Gastroesophageal sphincter (tissue), 4 donors: ENCODE measurements at regions not wholly inside any gene's neighbourhood (a gene's known extent, or its start where the extent isn't known, plus 50 kb on each side); places are given as distances from the start of the nearest gene placed in this dataset.
"Not testable (repeated sequence)": the region's sequence is repeated elsewhere in the genome, so short reads cannot be mapped to it uniquely, and the experiment has no call there.

Source experiments
- ATAC-seq: fragments of 150-250 bp; one replicate; pipeline ENCODE4 v1.9.1; 2016; ENCODE audit warnings: mild to moderate bottlenecking, moderate library complexity
- H3K27ac ChIP-seq, 4 donors: fragments of 200-600 bp; sonication (generic) in 3 of 4; 1 replicate in 3 of 4; 2 replicates in 1 of 4; pipeline ENCODE4 v1.5.1; 2016 to 2019
- H3K27me3 ChIP-seq: fragments of 200-600 bp; sonication (generic); one replicate; pipeline ENCODE4 v1.5.1; 2019
- H3K36me3 ChIP-seq, 2 donors: fragments of 200-600 bp; sonication (generic); one replicate each; pipeline ENCODE4 v1.5.1; 2019; ENCODE audit warnings: control low read depth in 1 of 2
- H3K4me1 ChIP-seq, 3 donors: fragments of 200-600 bp; sonication (generic); 1 replicate in 2 of 3; 2 replicates in 1 of 3; pipeline ENCODE4 v1.5.1; 2016 to 2019; ENCODE audit warnings: control low read depth in 2 of 3
- H3K4me3 ChIP-seq, 2 donors: fragments of 200-600 bp; sonication (generic); one replicate each; pipeline ENCODE4 v1.5.1; 2019; ENCODE audit warnings: mild to moderate bottlenecking in 1 of 2, moderate library complexity in 1 of 2
- H3K9me3 ChIP-seq, 3 donors: fragments of 200-600 bp; sonication (generic); one replicate each; pipeline ENCODE4 v1.5.1; 2017 to 2019; ENCODE audit warnings: control low read depth in 2 of 3
- WGBS, 2 donors: methylation state at CpG; one replicate each; pipeline ENCODE4 v1.1.5; 2018; ENCODE audit warnings: low coverage in 1 of 2; 5-methylcytosine and 5-hydroxymethylcytosine counted together

DNA sequence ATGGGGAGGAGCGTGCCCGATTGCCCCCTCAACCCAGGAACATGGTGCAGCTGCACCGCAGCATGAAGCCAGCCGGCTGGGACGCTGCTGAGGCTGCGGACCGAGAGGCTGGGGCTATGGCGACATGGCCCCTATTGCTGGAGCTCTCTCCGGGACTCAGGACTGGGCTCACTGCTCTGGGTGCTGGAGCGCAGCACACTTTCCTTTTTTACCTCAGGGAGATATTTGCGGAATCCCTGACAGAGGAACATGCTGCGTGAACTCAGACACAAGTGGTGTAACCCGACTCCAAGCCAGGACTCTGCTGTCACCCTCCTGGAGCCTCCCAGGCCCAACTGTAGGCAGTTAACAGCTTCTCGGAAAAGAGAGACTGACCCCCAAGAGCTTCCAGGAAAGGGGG is 137.2 kb upstream of the NBPF9 start:
- not testable (repeated sequence) for ATAC-seq

GRCh38 chr1:149241272-149241671 is 137.9 kb upstream of the NBPF9 start:
- WGBS, 2 donors: no CpG with 5 or more reads among the region's 5 CpGs
- not testable (repeated sequence) for ATAC-seq, H3K27me3 ChIP-seq, H3K4me1 ChIP-seq, H3K36me3 ChIP-seq, H3K4me3 ChIP-seq, H3K27ac ChIP-seq, H3K9me3 ChIP-seq

More for the DNA sequence above, 137.2 kb upstream of the NBPF9 start:
- H3K27ac ChIP-seq, H3K27me3 ChIP-seq, H3K4me3 ChIP-seq, H3K36me3 ChIP-seq, H3K9me3 ChIP-seq, H3K4me1 ChIP-seq: not testable (repeated sequence)
- no CpG with 5 or more reads among the region's 14 CpGs for WGBS, 2 donors

DNA sequence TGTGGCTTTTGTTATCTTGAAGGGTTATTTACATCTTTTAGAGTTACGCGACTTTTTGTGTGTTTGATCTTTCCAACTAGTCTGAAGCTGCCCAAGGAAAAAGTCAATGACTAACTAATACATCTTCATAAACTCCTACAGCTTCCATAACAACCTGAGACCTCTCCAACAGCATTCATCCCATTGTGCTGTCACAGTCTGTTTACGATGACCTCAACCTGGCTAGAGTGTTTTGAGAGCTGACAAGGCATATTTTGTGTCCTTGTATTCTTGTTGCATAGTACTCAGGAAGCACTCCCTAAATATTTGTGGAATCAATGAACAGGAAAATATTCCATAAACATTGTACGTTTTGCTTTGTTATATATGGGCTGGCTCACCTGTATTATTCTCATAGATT is 140.2 kb upstream of the NBPF9 start:
- ATAC-seq, H3K27ac ChIP-seq, H3K4me1 ChIP-seq, H3K9me3 ChIP-seq, H3K36me3 ChIP-seq, H3K27me3 ChIP-seq, H3K4me3 ChIP-seq: not testable (repeated sequence)
- whole genome bisulfite sequencing, 2 donors: no CpG with 5 or more reads among the region's 4 CpGs

DNA sequence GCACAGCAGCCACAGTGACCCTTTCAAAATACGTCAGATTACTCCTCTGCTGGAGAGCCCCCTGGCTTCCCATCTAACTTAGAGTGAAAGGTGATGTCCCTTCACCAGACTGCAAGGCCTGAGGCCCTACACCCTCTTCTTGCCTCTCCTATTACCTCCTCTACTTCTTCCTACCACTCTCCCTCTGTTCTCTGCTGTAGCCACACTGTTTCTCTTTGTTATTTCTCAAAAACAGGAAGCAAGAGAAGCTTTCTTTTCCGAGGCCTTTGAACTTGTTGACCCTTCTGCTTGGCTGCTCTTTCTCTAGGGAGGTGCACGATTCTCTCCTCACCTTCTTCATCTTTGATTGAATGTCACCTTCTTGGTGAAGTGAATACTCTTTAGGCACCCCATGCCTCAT is 141.3 kb upstream of the NBPF9 start:
- not testable (repeated sequence) for H3K36me3 ChIP-seq, H3K4me1 ChIP-seq, H3K4me3 ChIP-seq, H3K9me3 ChIP-seq, H3K27me3 ChIP-seq, H3K27ac ChIP-seq, ATAC-seq
- WGBS, 2 donors: no CpG with 5 or more reads among the region's 3 CpGs

GRCh38 chr1:149246212-149246611 is 142.9 kb upstream of the NBPF9 start:
- H3K27ac ChIP-seq, H3K27me3 ChIP-seq, H3K36me3 ChIP-seq, H3K9me3 ChIP-seq, ATAC-seq, H3K4me1 ChIP-seq, H3K4me3 ChIP-seq: not testable (repeated sequence)
- no CpG with 5 or more reads among the region's 5 CpGs for WGBS, 2 donors

DNA sequence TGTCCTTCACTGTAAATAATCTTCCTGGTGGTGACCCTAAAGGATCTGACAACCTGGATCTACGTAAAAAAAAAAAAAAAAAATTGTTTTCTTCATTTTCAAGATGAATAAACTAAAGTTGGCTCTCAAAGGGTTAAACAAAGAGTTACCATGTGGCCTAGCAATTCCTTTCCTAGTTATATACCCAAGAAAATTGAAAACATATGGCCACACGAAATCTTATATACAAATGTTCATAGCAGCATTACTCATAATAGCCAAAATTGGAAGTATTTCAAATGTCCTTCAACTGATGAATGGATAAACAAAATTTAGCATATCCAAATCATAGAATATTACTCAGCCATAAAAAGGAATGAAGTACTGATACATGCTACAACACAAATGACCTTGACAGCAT is 145.3 kb upstream of the NBPF9 start:
- no CpG with 5 or more reads among the region's 2 CpGs for WGBS, 2 donors
- not testable (repeated sequence) for H3K27me3 ChIP-seq, H3K36me3 ChIP-seq, H3K9me3 ChIP-seq, H3K27ac ChIP-seq, H3K4me1 ChIP-seq, H3K4me3 ChIP-seq, ATAC-seq

DNA sequence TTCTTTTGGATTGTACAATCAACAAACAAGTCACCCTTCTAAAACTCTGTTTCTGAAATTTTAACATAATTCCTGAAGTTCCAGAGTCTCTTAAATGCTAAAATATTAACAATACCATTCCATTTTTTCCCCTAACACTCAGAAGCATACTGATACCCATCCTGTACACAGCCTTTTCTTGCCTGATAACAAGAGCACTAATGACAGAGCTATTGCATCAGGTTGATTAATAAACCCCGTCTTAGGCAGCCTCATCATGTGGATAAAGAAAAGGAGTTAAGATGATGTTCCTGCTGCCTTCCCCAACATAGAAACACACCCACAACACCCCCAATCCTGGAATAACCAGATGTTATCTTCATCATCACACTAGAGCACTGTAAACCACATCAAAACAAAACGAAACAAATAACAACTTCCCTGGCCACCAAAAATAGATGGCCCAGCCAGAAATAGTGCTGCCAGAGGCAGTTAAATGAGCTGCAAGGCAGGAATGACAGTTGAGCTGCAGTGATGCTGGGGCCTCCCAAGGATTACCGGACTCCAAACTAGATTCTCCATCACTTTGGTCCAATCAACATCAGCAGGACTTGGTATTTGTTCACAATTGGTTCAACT is 146.6 kb upstream of the NBPF9 start:
- not testable (repeated sequence) for H3K36me3 ChIP-seq, H3K4me3 ChIP-seq, H3K27ac ChIP-seq, H3K4me1 ChIP-seq, H3K9me3 ChIP-seq, ATAC-seq, H3K27me3 ChIP-seq
- WGBS, 2 donors: no CpG with 5 or more reads among the region's 3 CpGs

DNA sequence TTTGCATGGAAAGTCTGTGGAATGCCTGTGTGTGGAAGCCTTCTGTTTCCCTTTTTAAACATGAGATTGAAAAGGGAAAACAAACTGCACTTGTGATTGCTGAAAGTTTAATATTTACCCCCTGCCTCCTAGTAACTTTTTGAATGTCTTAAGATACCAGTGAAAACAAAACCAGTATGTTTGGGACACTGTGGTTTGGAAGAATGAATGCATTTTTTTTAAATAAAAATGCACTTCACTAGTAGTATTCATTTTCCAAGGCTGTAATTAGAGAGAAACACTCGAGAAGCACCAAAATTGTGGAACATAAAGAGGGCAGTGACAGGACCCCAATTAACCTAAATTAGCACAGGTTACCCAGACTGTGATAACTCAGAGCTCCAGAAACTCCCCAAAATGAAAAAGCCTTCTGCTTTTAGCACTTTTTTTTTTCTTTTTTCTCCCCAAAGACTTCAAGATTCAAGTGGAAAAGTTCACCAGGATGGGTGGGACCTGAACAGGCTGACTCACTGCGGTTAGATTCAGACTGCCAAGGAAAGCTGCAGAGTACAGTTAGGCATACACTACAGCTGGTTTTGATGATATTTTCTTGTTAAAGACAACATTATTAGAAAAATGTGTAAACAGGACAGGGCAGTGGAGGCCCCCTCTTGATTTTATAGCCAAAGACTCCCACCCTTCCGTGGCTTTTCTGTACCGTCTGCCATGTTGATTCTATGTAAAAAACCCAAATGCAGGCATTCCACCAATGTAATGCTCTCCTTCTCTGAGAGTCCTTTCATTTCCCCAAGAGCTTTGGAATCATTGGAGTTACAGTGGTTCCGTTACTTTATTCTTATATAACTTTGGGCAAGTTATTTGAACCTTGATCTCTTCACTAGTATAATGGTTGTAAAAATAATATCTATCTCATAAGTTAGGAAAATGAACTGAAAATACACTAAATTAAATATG is 151.8 kb upstream of the NBPF9 start:
- H3K9me3 ChIP-seq, ATAC-seq, H3K27ac ChIP-seq, H3K4me1 ChIP-seq, H3K36me3 ChIP-seq, H3K4me3 ChIP-seq, H3K27me3 ChIP-seq: not testable (repeated sequence)
- WGBS, 2 donors: no CpG with 5 or more reads among the region's 5 CpGs

DNA sequence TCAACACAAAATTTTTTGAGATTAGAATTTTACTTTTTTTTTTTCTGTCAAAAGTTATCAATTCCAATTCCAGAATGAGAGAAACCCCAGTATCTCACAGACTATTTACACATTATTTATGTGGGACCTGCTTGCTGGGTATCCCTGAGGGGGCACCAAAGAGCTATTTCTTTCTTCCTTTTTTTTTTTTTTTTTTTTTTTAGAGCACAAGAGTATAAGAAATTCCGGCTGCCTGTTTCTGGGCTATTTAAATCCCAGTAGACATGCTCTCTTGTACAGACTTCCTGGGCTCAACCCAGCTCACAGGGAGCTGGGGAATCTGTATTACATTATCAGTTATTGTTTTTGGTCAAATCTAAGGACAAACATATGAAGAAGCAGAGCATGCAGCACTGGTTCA is 156.9 kb upstream of the NBPF9 start:
- H3K36me3 ChIP-seq, H3K4me3 ChIP-seq, H3K27ac ChIP-seq, ATAC-seq, H3K4me1 ChIP-seq, H3K27me3 ChIP-seq, H3K9me3 ChIP-seq: not testable (repeated sequence)
- no CpG with 5 or more reads among the region's 1 CpG for WGBS, 2 donors

DNA sequence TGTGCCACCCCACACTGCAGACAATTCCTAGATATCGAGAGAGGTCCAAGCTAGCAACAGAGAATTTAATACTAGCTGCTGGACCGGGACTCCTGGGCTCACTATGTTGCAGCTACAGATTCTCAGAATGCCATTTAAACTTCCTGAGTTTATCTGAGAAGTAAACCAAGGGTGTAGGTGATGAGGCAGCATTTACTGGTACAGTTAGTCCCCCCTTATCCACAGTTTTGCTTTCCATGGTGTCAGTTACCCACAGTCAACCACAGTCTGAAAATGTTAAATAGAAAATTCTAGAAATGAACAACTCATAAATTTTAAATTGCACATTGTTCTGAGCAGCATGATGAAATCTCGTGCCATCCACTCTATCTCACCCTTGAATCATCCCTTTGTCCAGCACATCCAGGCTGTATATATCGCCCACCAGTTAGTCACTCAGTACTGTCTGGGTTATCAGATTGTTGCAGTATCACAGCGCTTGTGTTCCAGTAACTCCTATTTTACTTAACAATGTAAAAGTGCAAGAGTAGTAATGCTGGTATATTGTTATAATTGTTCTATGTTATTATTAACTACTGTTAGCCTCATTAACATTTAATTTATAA is 157.5 kb upstream of the NBPF9 start:
- not testable (repeated sequence) for H3K4me1 ChIP-seq, H3K27me3 ChIP-seq, H3K27ac ChIP-seq, H3K36me3 ChIP-seq, ATAC-seq, H3K9me3 ChIP-seq, H3K4me3 ChIP-seq
- no CpG with 5 or more reads among the region's 5 CpGs for WGBS, 2 donors

GRCh38 chr1:149267287-149267686 is 163.9 kb upstream of the NBPF9 start:
- no CpG with 5 or more reads among the region's 3 CpGs for WGBS, 2 donors
- H3K36me3 ChIP-seq, H3K9me3 ChIP-seq: not testable (repeated sequence)

DNA sequence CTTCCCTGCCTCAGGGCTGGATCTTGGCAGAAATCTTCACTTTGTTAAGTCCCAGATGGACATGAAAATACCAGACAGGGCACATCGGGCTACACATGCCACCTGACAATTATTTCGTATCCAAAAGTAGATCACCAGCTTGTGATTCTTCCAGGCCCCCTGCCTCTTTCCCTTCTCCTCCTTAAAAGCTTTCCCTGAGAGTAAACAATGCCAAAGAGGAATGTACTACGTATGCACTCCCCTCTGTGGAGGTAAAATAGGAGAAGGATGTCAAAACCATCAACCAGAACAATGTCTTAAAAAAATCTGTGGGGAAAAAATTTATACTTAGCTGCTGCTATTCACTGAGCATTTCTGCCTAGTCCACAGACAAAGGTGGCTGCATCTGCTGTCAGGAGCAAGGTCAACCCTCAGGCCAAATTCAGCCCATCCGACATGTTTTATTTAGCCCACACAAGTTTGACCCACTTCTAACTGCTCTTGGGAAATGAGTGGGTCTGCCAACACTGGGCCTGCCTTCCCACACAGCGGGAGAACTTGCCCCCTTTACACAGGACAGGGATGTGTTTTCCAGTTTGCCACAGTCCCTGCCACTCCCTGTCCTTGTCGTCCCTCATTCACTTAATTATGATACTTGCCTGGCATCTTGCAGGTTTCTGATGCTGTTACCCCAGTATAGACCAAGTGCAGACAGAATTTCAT is 165.8 kb upstream of the NBPF9 start:
- WGBS, 2 donors: no CpG with 5 or more reads among the region's 6 CpGs
- not testable (repeated sequence) for H3K36me3 ChIP-seq, H3K4me1 ChIP-seq, H3K27me3 ChIP-seq, H3K4me3 ChIP-seq, H3K9me3 ChIP-seq, H3K27ac ChIP-seq, ATAC-seq

More at GRCh38 chr1:149267287-149267686, 163.9 kb upstream of the NBPF9 start:
- not testable (repeated sequence) for H3K27me3 ChIP-seq, H3K4me3 ChIP-seq, H3K27ac ChIP-seq, ATAC-seq, H3K4me1 ChIP-seq

GRCh38 chr1:149269833-149270232 is 166.5 kb upstream of the NBPF9 start:
- no CpG with 5 or more reads among the region's 2 CpGs for WGBS, 2 donors
- not testable (repeated sequence) for ATAC-seq, H3K27me3 ChIP-seq

More at GRCh38 chr1:149269833-149270232, 166.5 kb upstream of the NBPF9 start:
- H3K27ac ChIP-seq, H3K4me1 ChIP-seq, H3K4me3 ChIP-seq, H3K36me3 ChIP-seq, H3K9me3 ChIP-seq: not testable (repeated sequence)
